Cardiac fibroblast (primary cell): ENCODE measurements at regions not wholly inside any gene's neighbourhood (a gene's known extent, or its start where the extent isn't known, plus 50 kb on each side); places are given as distances from the start of the nearest gene placed in this dataset.

Experiments
- DNase-seq, 2 donors: peaks; one replicate each; pipeline versions ENCODE4 v3.0.0 to v3.0.0-alpha.2; 2010; ENCODE audit warnings: low read depth in 2 of 2
- H3K4me3 ChIP-seq, 2 donors: replicated peaks in 1 of 2; 1 replicate in 1 of 2; 2 replicates in 1 of 2; pipeline ENCODE4 v1.5.1; 2011; ENCODE audit warnings: low read depth in 2 of 2, low read length in 2 of 2, mild to moderate bottlenecking in 2 of 2, moderate library complexity in 1 of 2
- TF ChIP-seq, protein P1 (sequence below): IDR thresholded peaks from one replicate; pipeline ENCODE4 v1.5.1; 2011; ENCODE audit warnings: low read depth, mild to moderate bottlenecking, low read length, inconsistent platforms

- TF ChIP-seq, protein P1, sequence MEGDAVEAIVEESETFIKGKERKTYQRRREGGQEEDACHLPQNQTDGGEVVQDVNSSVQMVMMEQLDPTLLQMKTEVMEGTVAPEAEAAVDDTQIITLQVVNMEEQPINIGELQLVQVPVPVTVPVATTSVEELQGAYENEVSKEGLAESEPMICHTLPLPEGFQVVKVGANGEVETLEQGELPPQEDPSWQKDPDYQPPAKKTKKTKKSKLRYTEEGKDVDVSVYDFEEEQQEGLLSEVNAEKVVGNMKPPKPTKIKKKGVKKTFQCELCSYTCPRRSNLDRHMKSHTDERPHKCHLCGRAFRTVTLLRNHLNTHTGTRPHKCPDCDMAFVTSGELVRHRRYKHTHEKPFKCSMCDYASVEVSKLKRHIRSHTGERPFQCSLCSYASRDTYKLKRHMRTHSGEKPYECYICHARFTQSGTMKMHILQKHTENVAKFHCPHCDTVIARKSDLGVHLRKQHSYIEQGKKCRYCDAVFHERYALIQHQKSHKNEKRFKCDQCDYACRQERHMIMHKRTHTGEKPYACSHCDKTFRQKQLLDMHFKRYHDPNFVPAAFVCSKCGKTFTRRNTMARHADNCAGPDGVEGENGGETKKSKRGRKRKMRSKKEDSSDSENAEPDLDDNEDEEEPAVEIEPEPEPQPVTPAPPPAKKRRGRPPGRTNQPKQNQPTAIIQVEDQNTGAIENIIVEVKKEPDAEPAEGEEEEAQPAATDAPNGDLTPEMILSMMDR: no peak
- no peak overlapping the region for H3K4me3 ChIP-seq
- DNase-seq: no peak
These were observed 82.0 kb upstream of the VCX2 start for GRCh38 chrX:8253096-8253495.

- DNase-seq: no peak
- H3K4me3 ChIP-seq: no peak overlapping the region
- TF ChIP-seq, protein P1: no peak
These were observed 83.3 kb upstream of the VCX2 start for GRCh38 chrX:8254401-8254800.

GRCh38 chrX:8272821-8273220, 101.8 kb upstream of the VCX2 start:
- peak; percentile 9 to 21 for DNase-seq
- TF ChIP-seq, protein P1: no peak

DNA sequence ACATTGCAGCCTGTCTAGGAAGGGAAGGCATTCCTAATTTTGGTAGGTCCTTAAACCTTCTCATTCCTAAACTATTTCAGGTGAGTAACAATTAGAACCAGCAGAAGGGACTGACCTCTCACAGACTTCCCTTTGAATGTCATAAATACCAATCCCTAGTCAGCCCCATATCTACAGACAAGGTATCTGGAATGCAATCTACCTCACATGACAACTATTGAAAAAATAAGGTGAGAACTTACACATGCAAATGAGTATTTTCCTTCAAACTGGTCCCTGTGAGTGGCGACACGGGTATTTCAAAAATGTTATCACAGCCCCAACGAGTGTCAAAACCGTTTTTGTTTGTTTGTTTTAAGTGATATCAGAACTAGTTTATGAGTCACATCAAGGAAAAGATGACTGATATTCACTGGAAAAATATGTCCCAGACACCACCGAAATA, 102.4 kb upstream of the VCX2 start:
- H3K4me3 ChIP-seq: no peak overlapping the region
- DNase-seq: peak in 1 of 2 donors; percentile 27
- TF ChIP-seq, protein P1: no peak

More at GRCh38 chrX:8272821-8273220, 101.8 kb upstream of the VCX2 start:
- H3K4me3 ChIP-seq: no peak overlapping the region

- no peak overlapping the region for H3K4me3 ChIP-seq
- DNase-seq: peak in 1 of 2 donors; percentile 17
- TF ChIP-seq, protein P1: no peak
These were observed 103.1 kb upstream of the VCX2 start for GRCh38 chrX:8274170-8274569.

- TF ChIP-seq, protein P1: no peak
- H3K4me3 ChIP-seq: no peak overlapping the region
- DNase-seq: no peak
These were observed 107.5 kb upstream of the VCX2 start for GRCh38 chrX:8278557-8278956.

DNA sequence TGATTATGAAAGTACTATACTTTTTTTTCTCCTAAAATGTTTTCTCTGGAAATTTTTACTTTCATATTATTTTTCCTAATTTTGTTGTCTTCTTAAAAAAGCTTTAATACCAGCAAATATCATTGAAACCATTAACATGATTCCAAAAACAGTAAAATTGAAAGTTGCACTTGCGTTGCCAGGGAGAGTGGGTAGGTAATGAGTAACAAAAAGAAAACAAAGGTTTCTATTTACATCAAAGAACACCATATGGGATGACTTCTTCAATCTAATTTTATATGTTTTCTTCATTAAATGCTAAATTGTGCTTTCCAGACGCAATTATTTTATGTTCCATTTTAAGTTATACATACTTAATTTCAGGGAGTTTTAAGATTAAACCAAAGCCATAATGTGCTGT, 108.3 kb upstream of the VCX2 start:
- TF ChIP-seq, protein P1: no peak
- no peak for DNase-seq

More for the DNA sequence above, 108.3 kb upstream of the VCX2 start:
- no peak overlapping the region for H3K4me3 ChIP-seq
